PC-3 (cell line): ENCODE measurements at regions not wholly inside any gene's neighbourhood (a gene's known extent, or its start where the extent isn't known, plus 50 kb on each side); places are given as distances from the start of the nearest gene placed in this dataset.

Experiments
- CTCF ChIP-seq: fragments of 300-600 bp; sonication (generic); conservative IDR thresholded peaks from 2 replicates; pipeline ENCODE4 v1.5.1; 2017; ENCODE audit warnings: antibody characterized with exemption, low read depth, mild to moderate bottlenecking, low read length
- EZH2 ChIP-seq: fragments of 300-600 bp; sonication (generic); IDR thresholded peaks from one replicate; pipeline ENCODE4 v1.6.1; 2017; ENCODE audit warnings: antibody characterized with exemption, mild to moderate bottlenecking, low read length; ENCODE audit not compliant: unreplicated experiment

- TF ChIP-seq CTCF (no peak), EZH2 (no peak)
Observed at GRCh38 chr2:30354621-30355020, 92.4 kb upstream of the LCLAT1 start.
